ENCODE measurements at regions not wholly inside any gene's neighbourhood (a gene's known extent, or its start where the extent isn't known, plus 50 kb on each side); places are given as distances from the start of the nearest gene placed in this dataset.

DNA sequence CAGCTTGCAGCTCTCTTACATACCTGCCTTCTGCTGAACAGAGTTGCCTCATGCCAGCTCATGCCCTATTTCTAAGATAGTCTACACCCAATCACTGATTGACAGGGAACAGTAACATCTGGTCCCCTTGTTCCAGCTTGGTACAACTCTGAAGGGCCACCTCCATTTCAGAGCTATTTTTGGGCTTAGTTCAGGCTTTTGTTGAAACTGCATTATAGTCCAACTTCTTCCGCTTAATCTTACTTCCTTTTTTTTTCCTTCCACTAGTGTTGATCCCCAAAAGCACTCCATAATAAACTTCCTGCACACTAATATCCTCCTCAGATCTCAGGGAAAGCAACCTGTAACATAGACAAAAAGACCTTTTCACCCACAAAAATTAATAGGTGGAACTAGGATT, 65.7 kb upstream of the TNFRSF21 start:
- TF ChIP-seq EZH2 (IDR thresholded peaks at IDR 0.05) (no peak), FOXP2 (optimal IDR thresholded peaks at IDR 0.05; ENCODE audit: control extremely low read depth, extremely low read length, insufficient read depth) (no peak), POLR2AphosphoS5 (IDR thresholded peaks at IDR 0.05; ENCODE audit: borderline replicate concordance, low read depth, low read length) (no peak)
